Erythroblast (primary cell): ENCODE measurements at regions not wholly inside any gene's neighbourhood (a gene's known extent, or its start where the extent isn't known, plus 50 kb on each side); places are given as distances from the start of the nearest gene placed in this dataset.
"Not testable (repeated sequence)": the region's sequence is repeated elsewhere in the genome, so short reads cannot be mapped to it uniquely, and the experiment has no call there.

Experiments
- DNase-seq, 2 experiments: peaks; one replicate each; lab custom pipeline; 2025; lab: John Stamatoyannopoulos, UW
- GATA1 ChIP-seq: IDR thresholded peaks from 2 replicates; pipeline ENCODE4 v1.6.1; 2011; ENCODE audit warnings: low read depth, mild to moderate bottlenecking, control low read depth, low read length, moderate library complexity
- POLR2A ChIP-seq: IDR thresholded peaks from 2 replicates; pipeline ENCODE4 v1.6.1; 2011; ENCODE audit warnings: mild to moderate bottlenecking, low read length

GRCh38 chr17:71635187-71635586 is 485.6 kb upstream of the SOX9 start:
- TF ChIP-seq GATA1 (no peak), POLR2A (no peak)
- no peak for DNase-seq

- no peak for DNase-seq
- TF ChIP-seq GATA1 (no peak), POLR2A (no peak)
Observed at GRCh38 chr17:71636644-71637043, 484.2 kb upstream of the SOX9 start.

DNA sequence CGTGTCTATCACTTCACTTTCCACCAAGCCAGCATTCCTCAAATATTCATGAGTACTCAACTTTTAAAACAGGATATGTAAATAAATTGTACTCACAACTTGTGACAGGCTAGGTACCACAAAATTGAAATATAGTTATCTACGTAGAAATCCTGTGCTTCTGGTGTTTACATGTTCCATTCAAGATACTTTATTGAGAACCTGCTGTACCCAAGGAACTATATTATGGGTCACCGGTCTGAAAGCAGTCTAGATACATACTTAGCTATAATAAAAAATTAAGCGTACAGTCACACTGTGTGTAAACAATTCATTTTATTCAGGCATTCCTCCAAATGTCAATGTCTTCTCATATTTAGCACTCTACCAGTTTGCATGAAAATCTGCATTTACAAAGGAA is 482.2 kb upstream of the SOX9 start:
- DNase-seq: no peak
- TF ChIP-seq GATA1 (no peak), POLR2A (no peak)

GRCh38 chr17:71639865-71640264 is 481.0 kb upstream of the SOX9 start:
- TF ChIP-seq POLR2A: no peak
- no peak for TF ChIP-seq GATA1
- no peak for DNase-seq

GRCh38 chr17:71646890-71647289 is 473.9 kb upstream of the SOX9 start:
- not testable (repeated sequence) for DNase-seq

- not testable (repeated sequence) for DNase-seq
Observed at GRCh38 chr17:71648342-71648741, 472.5 kb upstream of the SOX9 start.

- no peak for DNase-seq
- TF ChIP-seq GATA1: no peak
- TF ChIP-seq POLR2A: no peak
Observed at GRCh38 chr17:71649941-71650350, 470.9 kb upstream of the SOX9 start.

GRCh38 chr17:71655542-71655941 is 465.3 kb upstream of the SOX9 start:
- TF ChIP-seq GATA1 (no peak), POLR2A (no peak)
- no peak for DNase-seq

DNA sequence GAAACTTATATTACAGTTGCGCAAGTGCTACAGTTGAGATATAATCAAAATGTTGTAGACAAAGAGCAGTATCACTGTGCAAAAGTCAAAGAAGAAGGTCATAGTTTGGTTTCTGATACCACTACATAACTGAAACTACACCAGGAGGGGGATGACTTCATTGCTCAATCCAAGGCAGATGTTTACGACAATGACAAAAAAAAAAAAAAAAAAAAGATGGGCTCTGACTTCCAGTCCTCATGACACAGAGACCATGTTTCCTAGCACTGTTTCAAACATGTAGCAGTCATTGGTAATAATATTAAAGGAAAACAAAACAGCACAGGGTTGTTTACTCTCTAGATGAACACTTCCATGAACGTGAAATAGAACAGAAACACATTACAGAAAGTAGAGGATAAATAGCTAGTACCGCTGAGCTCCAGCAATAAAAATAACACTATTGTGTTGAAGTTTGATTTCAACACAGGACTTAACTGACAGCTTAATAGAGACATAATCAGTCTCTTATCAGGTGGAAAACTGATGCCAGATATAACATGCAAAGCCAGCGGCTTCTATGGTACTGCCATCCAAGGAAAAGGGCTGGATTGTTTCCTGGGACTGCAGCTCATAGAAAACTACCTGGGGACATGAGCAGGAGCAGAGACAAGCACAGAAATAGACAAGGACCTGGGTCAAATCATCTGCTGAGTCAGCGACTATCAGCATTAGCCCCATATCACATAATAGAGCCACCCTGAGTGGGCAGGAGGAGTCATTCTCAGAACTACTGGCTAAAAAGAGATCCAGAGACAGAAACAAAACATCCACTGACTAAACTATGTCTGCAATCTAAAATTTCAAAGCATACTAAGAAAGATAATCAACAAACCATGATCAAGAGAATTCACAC is 463.6 kb upstream of the SOX9 start:
- no peak for DNase-seq
- TF ChIP-seq GATA1 (no peak), POLR2A (no peak)

DNA sequence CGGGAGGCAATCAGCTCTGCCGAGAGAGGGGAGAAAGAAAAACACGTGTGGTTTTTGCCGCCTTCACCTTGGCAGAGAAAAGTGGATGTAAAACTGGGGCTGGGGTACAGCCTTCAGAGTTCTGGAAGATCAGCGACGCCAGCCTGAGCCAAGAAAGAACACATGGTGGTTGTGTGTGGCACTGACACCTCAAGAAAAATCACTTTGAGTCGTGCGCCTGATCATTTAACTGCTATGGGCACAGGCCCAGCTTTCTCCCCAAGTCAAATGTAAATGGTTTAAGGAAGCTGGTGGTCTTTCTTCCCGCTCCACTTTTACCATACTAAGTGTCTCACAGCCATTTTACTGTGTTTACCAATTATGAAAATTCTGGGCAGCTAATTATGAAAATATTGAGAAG is 461.8 kb upstream of the SOX9 start:
- DNase-seq: no peak

GRCh38 chr17:71664861-71665260 is 456.0 kb upstream of the SOX9 start:
- no peak for DNase-seq
- TF ChIP-seq POLR2A: no peak
- no peak for TF ChIP-seq GATA1

More for the DNA sequence above, 461.8 kb upstream of the SOX9 start:
- no peak for TF ChIP-seq POLR2A
- no peak for TF ChIP-seq GATA1

GRCh38 chr17:71666047-71666446 is 454.8 kb upstream of the SOX9 start:
- TF ChIP-seq POLR2A (no peak), GATA1 (no peak)
- DNase-seq: no peak

- DNase-seq: no peak
- TF ChIP-seq GATA1: no peak
- TF ChIP-seq POLR2A: no peak
Observed at GRCh38 chr17:71667661-71668060, 453.2 kb upstream of the SOX9 start.

GRCh38 chr17:71668807-71669206 is 452.0 kb upstream of the SOX9 start:
- TF ChIP-seq POLR2A (no peak), GATA1 (no peak)
- DNase-seq: no peak

DNA sequence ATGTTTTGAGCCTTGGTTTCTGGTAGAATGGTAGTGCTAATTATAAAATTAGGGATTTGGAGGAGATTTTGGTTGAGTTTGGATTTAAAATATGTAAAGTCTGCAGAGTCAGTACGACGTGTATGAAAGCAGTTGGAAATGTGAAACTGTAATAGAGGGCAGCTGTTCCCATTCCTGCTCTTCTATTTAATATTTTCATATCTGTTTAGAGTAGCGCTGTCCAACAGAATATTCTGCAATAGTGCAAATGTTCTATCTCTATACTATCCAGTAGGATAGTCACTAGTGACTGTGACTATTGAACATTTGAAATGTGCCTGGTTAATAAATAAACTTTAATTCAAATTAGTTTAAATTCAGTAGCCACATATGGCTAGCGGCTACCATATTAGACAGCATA is 443.4 kb upstream of the SOX9 start:
- no peak for DNase-seq
- TF ChIP-seq GATA1: no peak
- no peak for TF ChIP-seq POLR2A

- no peak for TF ChIP-seq GATA1
- no peak for TF ChIP-seq POLR2A
- DNase-seq: no peak
Observed at GRCh38 chr17:71679832-71680231, 441.0 kb upstream of the SOX9 start.
